ENCODE measurements at regions not wholly inside any gene's neighbourhood (a gene's known extent, or its start where the extent isn't known, plus 50 kb on each side); places are given as distances from the start of the nearest gene placed in this dataset.

- TF ChIP-seq CTCF (IDR thresholded peaks at IDR 0.05) = no peak
- no peak for TF ChIP-seq POLR2A (IDR thresholded peaks at IDR 0.05)
Observed at GRCh38 chr9:11735391-11735790, 957.8 kb upstream of the TYRP1 start.

Measured in body of pancreas (tissue), 4 donors.